DMS153 (cell line): ENCODE measurements at regions not wholly inside any gene's neighbourhood (a gene's known extent, or its start where the extent isn't known, plus 50 kb on each side); places are given as distances from the start of the nearest gene placed in this dataset.

Experiments used
- DNase-seq: peaks from one replicate; lab custom pipeline; 2025; lab: John Stamatoyannopoulos, UW

DNA sequence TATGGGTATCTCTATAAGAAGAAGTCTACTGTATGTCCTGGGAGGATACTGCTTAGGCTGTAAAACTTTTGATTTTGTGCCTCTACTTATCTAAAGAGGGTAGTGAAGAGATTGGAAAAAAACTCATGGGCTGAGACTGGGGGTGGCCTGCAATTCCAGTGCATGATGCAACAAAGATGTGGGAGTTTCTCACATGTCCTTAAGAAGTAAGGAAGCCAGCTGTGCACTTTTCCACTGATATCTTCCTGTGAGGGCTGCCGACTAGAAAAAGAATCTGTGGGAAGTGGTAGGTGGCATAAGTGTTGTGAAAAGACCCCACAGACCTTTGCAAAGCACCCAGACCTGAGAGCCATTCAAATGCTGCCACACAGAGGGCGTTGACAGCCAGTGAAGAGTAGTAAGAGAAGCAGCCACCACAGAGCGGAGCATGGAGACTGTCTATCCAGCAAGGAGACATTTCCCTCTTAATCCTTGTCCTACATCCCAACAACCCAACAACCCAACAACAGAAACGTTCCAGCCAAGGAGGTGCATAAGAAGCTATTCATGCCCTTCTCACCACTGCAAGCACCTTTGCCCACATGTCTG is 65.1 kb downstream of the PFDN4 start:
- DNase-seq, result no peak

DNA sequence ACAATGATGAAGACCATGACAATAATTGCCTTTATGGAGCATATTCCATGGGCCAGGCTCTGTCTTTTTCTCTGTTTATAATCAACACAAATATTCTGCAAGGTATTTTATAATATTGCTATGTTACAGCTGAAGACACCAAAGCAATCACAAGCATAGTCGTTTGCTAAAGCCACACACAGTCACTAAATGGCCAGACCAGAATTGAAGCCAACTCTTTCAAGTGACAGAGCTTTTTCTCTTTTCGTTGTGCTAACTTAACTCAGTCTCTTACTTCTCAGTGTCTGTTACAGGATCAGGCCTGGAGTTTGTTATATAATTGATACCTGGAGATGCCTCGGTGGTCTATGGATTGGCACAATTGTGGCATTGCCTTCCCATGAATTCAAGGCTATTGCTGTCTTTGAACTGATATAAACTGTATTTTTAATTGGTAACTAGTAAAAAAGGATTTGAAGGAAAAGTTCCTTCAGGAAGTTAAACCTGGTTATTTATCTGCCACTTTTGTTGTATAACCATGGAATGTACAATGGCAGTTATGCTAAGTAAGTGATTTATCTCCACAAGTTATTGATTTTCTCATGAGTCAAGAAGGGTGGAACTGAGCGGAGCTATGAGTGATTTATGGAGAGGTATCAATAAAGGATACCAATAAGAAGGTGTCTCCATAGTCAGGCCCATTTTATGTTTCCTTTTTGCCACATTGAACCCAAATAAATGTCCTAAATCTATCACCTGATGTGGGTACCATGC is 67.6 kb downstream of the PFDN4 start:
- DNase-seq, result no peak

DNA sequence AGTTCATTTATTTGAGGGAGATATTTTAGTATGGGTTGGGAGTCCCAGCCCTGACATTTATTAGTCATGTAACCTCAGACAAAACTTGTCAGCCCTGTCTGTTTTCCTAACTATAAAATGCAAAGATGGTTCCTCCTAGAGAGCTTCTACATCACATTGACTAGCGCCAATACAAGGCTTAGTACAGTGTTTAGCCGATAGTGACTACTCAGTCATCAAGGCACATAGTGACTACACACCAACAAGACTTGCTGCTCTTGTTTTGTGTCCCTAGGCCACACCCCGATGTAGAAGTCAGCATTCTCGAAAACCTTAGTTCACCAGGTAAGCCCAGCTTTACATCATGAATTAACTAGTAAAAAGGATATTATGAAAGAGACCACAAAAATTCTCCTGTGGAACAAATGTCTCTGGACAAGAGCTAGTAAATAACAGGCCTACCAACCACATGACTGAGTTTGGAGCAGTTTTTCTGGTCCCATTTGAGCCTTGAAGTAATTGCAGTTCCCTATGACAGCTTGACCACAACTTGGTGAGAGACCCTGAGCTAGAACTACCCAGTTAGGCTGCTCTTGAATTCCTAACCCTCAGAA is 68.8 kb downstream of the PFDN4 start:
- DNase-seq, result no peak

DNA sequence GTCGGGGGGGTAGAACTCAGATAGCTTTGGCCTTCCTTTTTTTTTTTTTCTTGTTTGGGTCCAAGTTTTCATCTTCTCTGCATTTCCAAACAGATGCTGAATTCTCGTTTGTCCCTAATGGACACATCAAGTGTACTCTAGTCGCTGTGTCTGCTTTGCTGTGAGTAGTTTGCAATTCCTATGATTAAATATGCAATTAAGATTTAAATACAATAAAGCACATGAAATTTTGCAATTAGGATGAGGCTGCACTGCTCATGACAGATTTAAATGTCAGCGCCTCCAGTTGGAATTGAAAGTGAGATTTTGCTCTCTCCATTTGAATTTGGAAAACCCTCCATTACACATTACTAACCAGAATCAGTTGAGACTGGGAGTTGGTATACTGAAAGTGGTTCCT is 70.4 kb downstream of the PFDN4 start:
- no peak for DNase-seq

DNA sequence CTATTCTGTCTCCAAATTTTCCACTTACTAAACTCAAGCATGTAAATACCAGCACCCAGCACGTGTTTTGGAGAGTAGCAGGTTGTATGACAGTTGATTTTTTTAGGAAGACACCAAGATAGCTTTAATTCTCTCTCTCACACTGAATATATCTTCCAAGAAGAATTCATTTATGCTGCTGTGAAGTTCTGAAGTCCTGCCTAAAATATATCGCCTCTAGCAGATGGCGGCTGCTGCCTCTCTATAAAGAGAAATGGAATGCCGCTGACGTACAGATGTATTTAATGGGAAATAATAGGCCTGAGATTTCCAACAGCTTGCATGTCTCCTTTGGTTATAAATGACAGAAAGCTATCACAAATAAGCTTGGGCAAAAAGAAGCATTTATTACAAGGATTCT is 74.7 kb downstream of the PFDN4 start:
- DNase-seq, result no peak

DNA sequence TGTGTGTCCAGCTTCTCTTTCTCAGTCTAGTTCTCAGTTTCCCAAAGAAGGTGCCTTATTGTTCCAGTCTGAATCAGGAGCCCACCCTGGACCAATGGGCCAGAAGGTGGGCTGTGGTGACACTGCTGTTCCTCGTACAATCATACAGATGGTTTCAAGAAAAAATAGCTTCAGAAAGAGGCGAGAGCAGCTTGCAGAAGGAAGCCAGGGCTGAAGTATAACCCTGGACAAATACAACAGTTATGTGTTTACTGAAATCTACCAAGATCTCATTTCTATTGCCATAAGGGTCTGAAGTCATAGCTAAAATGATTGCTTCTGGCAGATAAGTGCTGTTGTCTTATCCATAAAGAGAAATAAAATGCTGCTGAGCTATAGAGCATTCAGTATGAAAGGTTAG is 75.4 kb downstream of the PFDN4 start:
- no peak for DNase-seq

DNA sequence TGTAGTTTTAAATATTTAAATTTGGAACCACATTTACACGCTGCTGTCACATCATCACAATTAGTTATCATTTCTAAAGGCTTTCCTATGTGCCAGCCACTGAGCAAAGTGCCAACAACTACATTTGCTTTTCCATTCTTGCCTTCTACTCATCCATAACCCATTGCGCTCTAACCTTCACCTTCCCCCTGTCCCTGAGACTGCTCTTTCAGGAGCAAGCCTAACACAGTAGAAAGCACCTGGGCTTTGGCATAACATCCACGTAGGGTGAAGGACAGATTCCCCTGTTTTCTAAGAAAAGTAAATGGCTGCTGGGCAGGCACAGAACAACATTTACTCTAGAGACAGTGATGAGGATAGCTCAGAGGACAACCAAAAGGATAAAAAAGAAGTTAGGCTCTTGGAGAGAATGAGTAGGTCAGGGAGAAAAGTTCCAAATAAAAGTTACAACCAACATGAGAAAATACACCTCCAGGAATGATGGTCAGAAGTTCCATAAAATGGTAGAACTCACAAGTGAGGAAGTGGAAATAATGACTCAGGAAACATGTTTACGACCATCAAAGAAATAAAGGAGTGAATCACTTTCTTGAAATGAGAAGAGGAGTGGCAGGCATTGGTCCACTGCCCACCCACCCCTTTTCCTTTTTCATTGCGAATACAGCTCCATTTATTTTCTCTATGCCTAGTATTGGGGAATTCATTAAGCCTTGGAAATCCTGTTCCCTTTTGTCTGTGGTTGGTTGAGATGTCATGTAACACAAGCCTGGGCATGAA is 77.2 kb downstream of the PFDN4 start:
- DNase-seq, result no peak

DNA sequence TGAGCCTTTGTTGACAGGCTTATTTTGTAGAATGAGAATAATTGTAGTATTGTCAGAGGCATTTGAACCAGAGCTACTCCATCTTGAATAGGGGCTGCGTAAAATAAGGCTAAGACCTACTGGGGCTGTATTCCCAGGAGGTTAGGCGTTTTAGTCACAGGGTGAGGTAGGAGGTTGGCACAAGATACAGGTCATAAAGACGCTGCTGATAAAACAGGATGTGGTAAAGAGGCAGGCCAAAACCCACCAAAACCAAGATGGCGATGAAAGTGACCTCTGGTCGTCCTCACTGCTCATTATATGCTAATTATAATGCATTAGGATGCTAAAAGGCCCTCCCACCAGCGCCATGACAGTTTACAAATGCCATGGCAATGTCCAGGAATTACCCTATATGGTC is 82.7 kb downstream of the PFDN4 start:
- peak; percentile 1 for DNase-seq

DNA sequence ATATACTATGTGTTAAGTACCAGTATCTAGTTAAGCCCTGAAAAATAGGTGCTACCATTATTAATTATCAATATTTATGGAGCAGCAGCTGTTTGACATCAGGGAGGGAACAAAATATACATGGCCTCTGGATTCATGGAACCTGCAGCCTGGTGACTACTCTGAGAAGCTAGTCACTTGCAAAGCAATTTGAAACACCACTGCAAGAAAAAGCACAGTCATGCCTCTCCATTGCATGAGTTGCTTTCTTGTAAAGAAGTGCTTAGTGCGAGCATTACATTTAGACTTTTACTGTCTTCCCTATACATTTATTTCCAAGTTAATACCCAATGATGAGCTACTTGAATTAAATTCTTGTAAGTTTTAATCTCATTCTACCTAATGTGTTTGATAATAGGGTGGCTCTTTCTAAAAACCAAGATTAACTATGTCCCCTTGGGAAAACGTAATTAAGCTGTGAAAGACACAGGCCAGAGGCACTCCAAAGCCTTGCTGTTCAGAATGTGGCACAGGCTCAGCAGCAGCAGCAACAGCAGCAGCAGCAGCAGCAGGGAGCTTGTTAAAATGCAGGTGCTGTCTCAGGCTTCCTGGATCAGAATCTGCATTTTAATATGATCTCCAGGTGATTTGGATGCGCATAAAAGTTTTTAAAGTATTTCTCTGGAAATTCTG is 83.6 kb downstream of the PFDN4 start:
- DNase-seq, result no peak

DNA sequence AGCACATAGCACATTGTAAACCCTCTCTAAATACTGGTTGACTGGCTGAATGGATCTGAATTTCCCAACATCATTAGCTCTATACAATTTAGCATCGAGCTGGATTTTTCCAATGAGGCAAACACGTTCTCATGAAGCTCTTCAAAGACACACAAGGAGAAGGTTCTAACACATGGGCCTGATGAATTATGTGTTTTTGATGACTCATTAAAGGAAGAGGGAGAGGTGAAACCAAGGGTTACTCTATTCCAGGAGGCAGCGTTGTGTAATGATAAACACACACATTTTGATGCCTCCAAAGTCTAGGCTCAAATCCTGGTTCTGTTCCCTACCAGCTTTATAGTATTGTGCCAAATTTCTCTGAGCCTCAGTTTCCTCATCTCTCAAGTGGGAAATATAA is 84.3 kb downstream of the PFDN4 start:
- peak; percentile 1 for DNase-seq

DNA sequence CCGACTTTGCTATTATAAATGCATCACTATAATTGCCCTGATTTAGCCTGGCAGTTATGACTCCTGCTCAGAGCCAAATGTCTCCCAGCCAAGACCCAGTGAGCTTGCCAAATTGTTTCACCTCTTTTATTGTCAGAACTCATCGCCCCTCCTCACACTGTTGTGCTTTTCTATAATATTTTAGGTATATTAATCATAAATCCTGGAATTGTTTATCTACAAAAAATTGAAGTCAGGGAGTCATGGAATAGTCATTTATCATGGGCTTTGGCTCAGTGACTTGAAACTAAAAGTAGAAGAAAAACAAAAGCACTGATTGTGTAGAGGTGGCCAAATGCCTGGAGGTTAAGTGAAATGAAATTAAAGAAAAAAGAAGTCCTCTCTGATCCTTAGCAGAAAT is 85.6 kb downstream of the PFDN4 start:
- no peak for DNase-seq

DNA sequence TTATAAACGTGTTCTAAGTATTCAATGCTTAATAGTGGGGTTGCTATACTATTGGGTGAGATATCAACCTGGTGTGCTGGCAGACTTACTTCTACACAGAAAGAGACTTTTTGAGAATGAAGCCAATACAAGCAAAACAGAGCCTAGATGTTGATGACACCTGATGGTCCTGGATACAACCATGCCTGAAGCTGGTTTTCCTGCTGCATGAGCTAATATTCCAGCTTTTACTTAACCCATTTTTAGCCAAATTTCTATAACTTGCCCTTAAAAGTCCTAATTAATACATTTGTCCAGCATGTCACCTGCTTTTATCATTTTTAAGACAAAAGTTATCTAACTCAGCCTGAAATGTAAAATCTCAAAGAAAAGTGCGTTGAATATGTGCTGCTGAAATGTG is 86.2 kb downstream of the PFDN4 start:
- no peak for DNase-seq

DNA sequence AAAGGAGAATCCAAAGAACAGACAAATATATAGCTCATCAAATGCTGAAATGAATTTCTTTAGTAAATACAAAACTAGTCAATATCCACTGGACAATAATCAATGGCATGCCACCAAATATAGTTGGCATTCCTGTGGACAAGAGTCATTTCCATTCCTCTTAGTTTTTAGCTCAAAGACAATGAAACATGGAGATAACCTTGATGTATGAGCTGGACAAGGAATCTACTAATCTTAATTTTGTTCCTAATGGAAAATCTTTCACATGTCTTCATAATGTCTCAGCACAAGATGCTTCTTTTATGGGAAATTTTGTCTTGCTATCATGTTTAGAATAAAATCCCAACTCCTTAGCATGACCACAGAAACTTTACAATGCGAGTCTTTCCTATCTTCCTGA is 87.8 kb downstream of the PFDN4 start:
- no peak for DNase-seq

DNA sequence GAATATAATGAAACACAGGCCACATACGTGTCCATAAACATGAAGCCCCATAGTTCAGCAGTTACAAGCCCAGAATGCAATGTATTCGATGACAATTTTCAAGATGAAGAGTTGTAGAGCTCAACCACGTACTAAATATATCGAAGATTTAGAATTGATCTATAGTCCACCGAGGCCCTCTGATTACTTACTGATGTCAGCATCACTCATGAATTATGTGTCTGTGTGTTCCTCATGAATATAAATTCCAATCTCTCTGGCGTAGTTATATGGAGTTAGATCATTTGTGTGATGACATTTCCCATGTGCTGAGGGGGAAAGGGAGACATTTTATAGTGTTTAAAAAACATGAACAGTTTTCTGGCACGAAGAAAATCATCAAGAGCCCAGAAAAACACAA is 97.5 kb downstream of the PFDN4 start:
- no peak for DNase-seq

DNA sequence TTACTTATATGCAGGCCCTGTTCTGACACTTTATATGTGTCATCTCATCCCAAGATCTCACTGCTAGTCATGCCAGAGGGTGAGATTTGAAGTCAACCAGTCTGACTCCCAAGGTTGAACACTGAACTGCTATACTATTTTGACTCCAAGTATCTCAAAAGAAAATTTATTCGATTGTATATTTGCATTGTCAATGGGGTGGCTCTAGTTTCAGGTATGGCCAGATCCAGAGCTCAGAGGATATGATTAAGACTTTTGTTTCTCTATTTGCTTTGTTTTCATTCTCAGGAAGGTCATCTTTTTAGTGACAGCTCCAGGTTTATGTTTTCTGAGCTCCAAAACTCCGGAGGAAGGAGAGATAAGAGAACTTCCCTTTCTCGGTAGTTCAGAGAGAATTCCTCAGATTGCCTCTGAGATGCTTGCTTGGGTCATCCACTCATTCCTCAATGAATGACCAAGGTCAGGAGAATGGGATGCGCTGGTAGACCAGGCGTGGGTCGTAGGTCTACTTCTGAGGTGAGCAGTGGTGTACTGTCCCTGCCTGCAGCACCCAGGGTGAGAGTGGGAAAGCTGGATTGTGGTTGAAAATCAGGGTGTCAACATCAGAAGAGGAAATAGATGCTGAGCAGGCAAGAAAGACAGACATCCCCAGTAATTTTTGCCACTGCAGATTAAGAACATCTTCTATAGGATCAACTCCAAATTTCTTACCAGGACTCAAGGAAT is 99.3 kb downstream of the PFDN4 start:
- no peak for DNase-seq

DNA sequence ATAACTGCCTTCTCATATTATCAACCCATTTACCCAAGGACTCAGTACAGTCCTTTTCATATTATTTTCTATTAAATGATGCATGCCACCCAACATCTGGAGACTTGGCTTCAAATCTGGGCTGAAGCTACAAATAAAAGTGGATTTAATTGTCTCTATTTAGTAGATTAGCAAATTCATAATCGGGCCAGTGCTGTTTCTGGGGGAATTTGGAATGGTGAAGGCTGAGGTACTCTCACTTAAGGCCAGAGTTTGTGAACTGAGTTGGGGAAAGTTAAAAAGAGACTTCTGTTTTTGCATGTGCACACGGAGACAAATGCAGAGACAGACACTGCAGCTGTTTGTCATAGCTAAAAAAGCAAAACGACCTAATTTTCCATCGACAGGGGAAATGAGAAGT is 100.9 kb downstream of the PFDN4 start:
- no peak for DNase-seq

DNA sequence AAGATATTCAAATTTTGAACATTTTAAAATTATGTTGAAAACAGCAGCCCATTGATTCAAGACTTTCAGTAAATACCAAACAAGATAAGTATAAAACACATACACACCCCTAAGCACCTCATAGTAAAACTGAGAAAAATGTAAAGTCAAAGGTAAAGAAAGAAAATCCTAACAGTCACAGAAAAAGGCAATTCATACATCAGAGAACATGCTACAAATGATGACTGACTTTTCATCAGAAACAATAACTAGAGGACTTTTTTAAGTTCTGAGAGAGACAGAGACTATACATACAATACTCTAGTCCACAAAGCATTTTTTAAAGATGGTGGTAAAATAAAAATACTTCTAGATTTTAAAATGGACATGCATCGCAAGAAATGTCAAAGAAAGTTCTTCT is 111.0 kb downstream of the PFDN4 start:
- DNase-seq, result no peak

DNA sequence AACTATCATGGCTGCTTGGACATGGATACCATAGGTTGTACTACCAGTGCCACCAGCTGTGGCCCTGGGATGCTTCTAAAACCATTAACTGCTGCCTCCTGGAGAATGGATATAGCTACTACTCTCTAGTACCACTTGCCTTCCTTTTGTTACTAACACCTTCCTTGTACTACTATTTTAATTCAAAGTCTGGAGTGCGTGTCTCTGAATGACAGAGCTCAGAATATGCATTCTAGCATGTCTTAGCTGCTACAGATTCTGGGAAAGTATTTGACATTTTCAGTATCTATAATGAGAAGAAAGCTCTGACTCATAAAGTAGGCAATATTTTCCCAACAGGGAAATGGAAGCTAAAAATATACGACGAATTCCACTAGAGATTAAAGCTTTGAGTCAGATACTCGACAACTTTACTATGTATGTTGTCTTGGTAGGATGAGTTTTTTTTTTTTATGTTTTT is 112.3 kb downstream of the PFDN4 start:
- no peak for DNase-seq

DNA sequence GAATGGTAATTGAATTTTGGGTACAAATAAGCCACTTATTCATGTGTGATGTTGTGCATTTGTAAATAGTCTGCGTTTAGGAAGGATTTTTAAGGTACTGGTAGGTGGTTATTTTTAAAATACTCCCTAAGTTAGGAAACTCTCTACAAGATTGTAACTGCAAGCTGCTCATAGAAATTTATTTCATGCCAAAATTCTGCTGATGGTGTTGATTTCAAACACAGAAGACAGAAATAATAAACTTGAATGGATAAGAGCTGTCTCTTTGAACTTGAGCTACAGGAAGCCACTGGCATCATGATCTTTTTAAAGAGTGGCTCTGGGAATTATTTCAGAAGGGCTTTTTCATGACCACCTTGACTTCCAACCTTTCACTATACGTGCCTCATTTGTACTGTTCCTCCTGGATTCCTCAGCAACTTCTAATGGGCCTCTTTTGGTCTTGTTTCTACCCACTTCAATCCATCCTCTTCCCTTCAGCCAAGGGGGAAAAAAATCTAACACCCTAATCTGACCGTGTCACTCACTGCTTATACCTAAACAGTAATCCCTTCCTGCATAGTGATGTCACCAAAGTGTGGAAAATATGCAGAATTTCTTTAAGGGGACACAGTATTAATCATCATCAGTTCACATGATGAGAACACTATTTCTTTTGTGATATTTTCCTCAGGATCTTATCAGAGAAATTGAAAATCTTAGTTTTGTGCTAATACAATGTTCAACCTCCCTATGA is 113.6 kb downstream of the PFDN4 start:
- DNase-seq, result no peak

DNA sequence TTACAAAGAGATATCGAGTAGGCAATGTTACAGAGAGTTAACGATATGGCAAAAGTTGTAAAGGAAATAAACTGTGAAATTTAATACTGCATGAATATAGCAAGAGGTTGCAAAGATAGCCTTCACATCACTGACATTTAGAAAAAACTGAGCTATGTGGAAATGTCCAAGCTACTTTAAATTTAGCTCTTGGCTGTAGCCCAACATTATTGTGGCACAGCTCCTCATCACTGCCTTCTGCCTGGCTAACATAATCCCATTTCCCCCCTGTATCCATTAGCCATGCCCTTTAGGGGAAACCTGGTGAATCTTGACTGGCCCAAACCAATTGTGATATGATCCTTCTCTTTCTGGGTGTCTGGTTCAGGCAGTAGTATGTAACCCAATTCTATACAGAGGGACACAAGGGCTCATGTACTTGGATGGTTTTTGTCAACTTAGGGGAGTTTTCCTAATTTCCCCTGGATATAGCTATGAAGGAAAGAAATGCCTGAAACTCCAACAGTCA is 115.4 kb downstream of the PFDN4 start:
- no peak for DNase-seq

DNA sequence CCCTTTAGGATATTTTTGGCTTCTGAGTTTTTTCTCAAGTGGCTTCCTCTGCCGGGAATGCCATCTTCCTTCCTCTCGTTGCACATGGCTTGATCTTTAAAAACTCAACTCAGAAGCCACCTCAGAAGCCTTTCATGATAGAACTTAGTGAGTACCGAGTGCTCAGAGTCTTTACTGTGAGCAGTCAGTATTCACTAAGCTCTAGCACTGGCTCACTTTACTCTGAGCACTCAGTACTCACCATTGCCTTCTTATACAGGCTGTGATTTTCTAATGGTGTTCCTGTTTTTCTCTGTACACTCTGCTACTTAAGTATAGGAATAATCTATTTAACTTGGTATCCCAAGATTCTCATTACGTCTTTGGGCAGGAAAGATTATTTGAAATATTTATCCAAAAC is 116.2 kb downstream of the PFDN4 start:
- no peak for DNase-seq
